Fibroblast of villous mesenchyme (primary cell): ENCODE measurements at regions not wholly inside any gene's neighbourhood (a gene's known extent, or its start where the extent isn't known, plus 50 kb on each side); places are given as distances from the start of the nearest gene placed in this dataset.

ENCODE experiments used
- DNase-seq: peaks from one replicate; pipeline ENCODE4 v3.0.0-alpha.2; 2010; ENCODE audit warnings: low read depth
- H3K4me3 ChIP-seq: 2 replicates; pipeline ENCODE4 v1.5.1; 2011; ENCODE audit warnings: low read depth, mild to moderate bottlenecking, low read length
- CTCF ChIP-seq: IDR thresholded peaks from 2 replicates; pipeline ENCODE4 v1.5.1; 2012; ENCODE audit warnings: low read depth, mild to moderate bottlenecking, low read length; ENCODE audit not compliant: insufficient read depth

GRCh38 chr2:14420851-14421250 is 211.7 kb upstream of the LRATD1 start:
- H3K4me3 ChIP-seq = no peak overlapping the region
- no peak for DNase-seq
- no peak for TF ChIP-seq CTCF

- no peak for TF ChIP-seq CTCF
- no peak overlapping the region for H3K4me3 ChIP-seq
- no peak for DNase-seq
These were observed 210.1 kb upstream of the LRATD1 start for GRCh38 chr2:14422426-14422825.

- TF ChIP-seq CTCF = no peak
- no peak overlapping the region for H3K4me3 ChIP-seq
- no peak for DNase-seq
These were observed 209.2 kb upstream of the LRATD1 start for GRCh38 chr2:14423145-14423906.

- no peak for TF ChIP-seq CTCF
- H3K4me3 ChIP-seq = no peak overlapping the region
These were observed 207.8 kb upstream of the LRATD1 start for GRCh38 chr2:14424478-14425390.

GRCh38 chr2:14425869-14426268 is 206.6 kb upstream of the LRATD1 start:
- H3K4me3 ChIP-seq = no peak overlapping the region
- no peak for DNase-seq
- no peak for TF ChIP-seq CTCF

More at GRCh38 chr2:14424478-14425390, 207.8 kb upstream of the LRATD1 start:
- DNase-seq = no peak

GRCh38 chr2:14428056-14428455 is 204.5 kb upstream of the LRATD1 start:
- TF ChIP-seq CTCF = no peak
- no peak overlapping the region for H3K4me3 ChIP-seq
- peak; percentile 11 for DNase-seq
